HG03354 (cell line): ENCODE measurements at regions not wholly inside any gene's neighbourhood (a gene's known extent, or its start where the extent isn't known, plus 50 kb on each side); places are given as distances from the start of the nearest gene placed in this dataset.

Experiments
- ATAC-seq: cut with Tn5 transposase; IDR thresholded peaks from one replicate; pipeline ENCODE4 v1.9.1; 2021; ENCODE audit warnings: mild to moderate bottlenecking; ENCODE audit not compliant: unreplicated experiment, poor library complexity, severe bottlenecking

GRCh38 chr4:130603043-130603442 is 1507.1 kb downstream of the C4orf33 start:
- no peak for ATAC-seq

GRCh38 chr4:130608121-130608520 is 1512.2 kb downstream of the C4orf33 start:
- no peak for ATAC-seq

GRCh38 chr4:130628531-130628930 is 1532.6 kb downstream of the C4orf33 start:
- no peak for ATAC-seq

GRCh38 chr4:130632731-130633604 is 1537.0 kb downstream of the C4orf33 start:
- ATAC-seq: no peak

GRCh38 chr4:130636486-130636885 is 1540.5 kb downstream of the C4orf33 start:
- no peak for ATAC-seq

- ATAC-seq: no peak
Measured at GRCh38 chr4:130640592-130640991, 1544.6 kb downstream of the C4orf33 start.

GRCh38 chr4:130646886-130647285 is 1550.9 kb downstream of the C4orf33 start:
- no peak for ATAC-seq

- no peak for ATAC-seq
Measured at GRCh38 chr4:130648570-130648969, 1552.6 kb downstream of the C4orf33 start.

- ATAC-seq: no peak
Measured at GRCh38 chr4:130653842-130654241, 1557.9 kb downstream of the C4orf33 start.

GRCh38 chr4:130659320-130659719 is 1563.4 kb downstream of the C4orf33 start:
- no peak for ATAC-seq

GRCh38 chr4:130668859-130669258 is 1572.9 kb downstream of the C4orf33 start:
- ATAC-seq: no peak

- no peak for ATAC-seq
Measured at GRCh38 chr4:130675266-130675665, 1579.3 kb downstream of the C4orf33 start.

GRCh38 chr4:130689181-130689580 is 1593.2 kb downstream of the C4orf33 start:
- ATAC-seq: no peak

- ATAC-seq: no peak
Measured at GRCh38 chr4:130698251-130698650, 1602.3 kb downstream of the C4orf33 start.

- no peak for ATAC-seq
Measured at GRCh38 chr4:130699004-130699403, 1603.1 kb downstream of the C4orf33 start.

GRCh38 chr4:130703211-130703935 is 1607.4 kb downstream of the C4orf33 start:
- ATAC-seq: no peak

GRCh38 chr4:130705023-130705422 is 1609.1 kb downstream of the C4orf33 start:
- ATAC-seq: no peak

- ATAC-seq: no peak
Measured at GRCh38 chr4:130712038-130712437, 1616.1 kb downstream of the C4orf33 start.

- no peak for ATAC-seq
Measured at GRCh38 chr4:130714006-130714405, 1618.1 kb downstream of the C4orf33 start.

- ATAC-seq: no peak
Measured at GRCh38 chr4:130722361-130722760, 1626.4 kb downstream of the C4orf33 start.
